Germinal center (tissue), 1 donor: ENCODE measurements at regions not wholly inside any gene's neighbourhood (a gene's known extent, or its start where the extent isn't known, plus 50 kb on each side); places are given as distances from the start of the nearest gene placed in this dataset.

Experiments
- DNase-seq: peaks from one replicate; pipeline ENCODE4 v3.0.0; 2012; ENCODE audit warnings: mixed read lengths, low spot score

- no peak for DNase-seq
Measured at GRCh38 chr7:41000042-41000441, 702.8 kb downstream of the INHBA start.

GRCh38 chr7:40996233-40996677, 706.6 kb downstream of the INHBA start:
- DNase-seq: no peak

GRCh38 chr7:40990841-40991240, 712.0 kb downstream of the INHBA start:
- no peak for DNase-seq

- DNase-seq: no peak
Measured at GRCh38 chr7:40987571-40987970, 715.3 kb downstream of the INHBA start.

- DNase-seq: no peak
Measured at GRCh38 chr7:40986351-40986873, 716.5 kb downstream of the INHBA start.

- no peak for DNase-seq
Measured at GRCh38 chr7:40983111-40983510, 719.8 kb downstream of the INHBA start.

DNA sequence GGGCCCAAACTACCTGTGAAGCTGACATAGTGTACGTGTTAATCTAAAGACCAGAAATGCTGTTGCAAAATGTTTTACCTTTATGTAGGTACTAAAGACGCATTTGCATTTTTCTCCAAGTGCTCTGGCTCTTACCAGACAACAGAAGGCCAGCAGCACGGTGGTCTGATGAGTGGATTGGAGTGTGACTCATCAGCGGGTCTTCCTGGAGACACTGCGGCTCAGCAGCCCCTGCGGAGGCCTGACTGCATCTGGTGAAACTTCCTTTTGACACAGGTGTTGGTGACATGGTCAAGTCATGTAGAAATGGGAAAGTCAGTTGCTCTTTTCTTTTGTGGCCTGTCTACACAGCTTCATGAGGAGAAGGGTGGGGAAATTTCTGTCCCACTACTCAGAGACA, 723.6 kb downstream of the INHBA start:
- DNase-seq: no peak

GRCh38 chr7:40978047-40978446, 724.8 kb downstream of the INHBA start:
- DNase-seq: no peak

- no peak for DNase-seq
Measured at GRCh38 chr7:40977533-40977932, 725.4 kb downstream of the INHBA start.

DNA sequence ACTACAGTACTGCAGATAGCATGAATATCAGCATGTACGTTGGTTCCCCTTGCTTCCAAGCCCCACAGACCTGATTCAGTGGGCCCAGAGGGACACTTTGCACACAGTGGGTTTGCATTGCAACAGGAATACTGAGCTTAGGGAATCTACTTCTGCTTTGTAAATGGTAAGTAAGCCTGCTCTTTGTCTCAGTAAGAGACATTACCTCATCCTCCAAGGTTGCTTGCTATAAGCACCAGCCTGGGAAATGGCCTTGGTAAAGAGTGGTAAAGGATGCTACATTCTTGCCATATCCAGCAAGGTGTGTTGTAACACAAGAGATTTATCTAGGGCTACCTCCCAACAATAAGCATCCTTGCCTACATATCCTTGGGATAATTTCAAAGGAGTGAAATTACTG, 730.5 kb downstream of the INHBA start:
- DNase-seq: no peak

GRCh38 chr7:40969641-40970040, 733.2 kb downstream of the INHBA start:
- DNase-seq: no peak

GRCh38 chr7:40966693-40967092, 736.2 kb downstream of the INHBA start:
- DNase-seq: no peak

DNA sequence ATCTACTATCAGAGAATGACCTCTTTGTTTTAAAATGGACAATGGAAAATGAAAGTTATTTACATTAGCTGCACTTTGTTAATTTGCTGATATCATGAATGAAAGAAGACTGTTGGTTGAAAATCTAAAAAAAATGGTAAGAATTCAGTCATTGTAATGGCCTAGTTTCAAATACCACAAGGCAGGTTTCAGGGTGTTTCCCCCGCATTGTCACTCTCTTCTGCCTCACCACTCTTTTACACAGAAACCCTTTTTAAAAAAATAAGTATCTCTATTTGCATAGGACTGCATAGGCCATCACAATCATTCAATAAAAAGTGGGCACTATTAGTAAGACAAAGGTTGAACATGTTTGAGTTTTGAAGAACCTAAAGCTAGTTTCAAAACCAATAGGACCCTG, 737.1 kb downstream of the INHBA start:
- peak; percentile 18 for DNase-seq

GRCh38 chr7:40965016-40965415, 737.9 kb downstream of the INHBA start:
- peak; percentile 64 for DNase-seq

DNA sequence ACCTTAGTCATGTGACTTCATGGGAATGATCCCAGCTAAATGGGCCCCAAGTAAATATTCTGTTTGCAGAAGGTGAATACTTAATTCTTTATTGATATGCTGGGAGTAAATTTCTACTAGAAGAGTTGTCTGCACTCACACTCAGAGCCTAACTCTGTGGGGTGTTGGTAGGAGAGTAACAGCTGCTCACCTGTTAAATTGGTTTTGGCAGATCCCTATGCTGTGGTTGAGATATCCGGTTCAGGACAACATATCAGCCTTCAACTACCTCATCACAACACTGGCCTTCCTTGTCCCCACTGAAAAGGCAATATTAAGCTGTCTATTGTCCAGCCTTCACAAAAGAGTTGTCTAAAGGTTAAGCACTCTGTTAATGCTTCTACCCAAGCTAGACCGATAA, 738.3 kb downstream of the INHBA start:
- peak; percentile 8 for DNase-seq

DNA sequence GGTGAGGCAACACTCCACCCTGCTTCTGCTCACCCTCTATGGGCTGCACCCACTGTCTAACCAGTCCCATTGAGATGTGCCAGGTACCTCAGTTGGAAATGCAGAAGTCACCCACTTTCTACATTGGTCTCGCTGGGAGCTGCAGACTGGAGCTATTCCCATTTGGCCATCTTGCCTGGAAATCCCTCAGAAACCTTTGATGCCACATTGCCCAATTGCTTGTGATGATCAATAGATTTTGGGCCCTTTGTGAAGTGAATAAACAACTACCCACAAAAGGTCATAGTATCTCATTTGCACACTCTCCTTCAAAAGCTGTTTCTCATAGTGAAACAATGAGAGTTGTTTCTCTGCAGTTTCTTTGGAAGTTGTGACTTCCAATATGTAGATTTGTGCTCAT, 742.9 kb downstream of the INHBA start:
- DNase-seq: no peak

GRCh38 chr7:40948239-40948638, 754.7 kb downstream of the INHBA start:
- no peak for DNase-seq

DNA sequence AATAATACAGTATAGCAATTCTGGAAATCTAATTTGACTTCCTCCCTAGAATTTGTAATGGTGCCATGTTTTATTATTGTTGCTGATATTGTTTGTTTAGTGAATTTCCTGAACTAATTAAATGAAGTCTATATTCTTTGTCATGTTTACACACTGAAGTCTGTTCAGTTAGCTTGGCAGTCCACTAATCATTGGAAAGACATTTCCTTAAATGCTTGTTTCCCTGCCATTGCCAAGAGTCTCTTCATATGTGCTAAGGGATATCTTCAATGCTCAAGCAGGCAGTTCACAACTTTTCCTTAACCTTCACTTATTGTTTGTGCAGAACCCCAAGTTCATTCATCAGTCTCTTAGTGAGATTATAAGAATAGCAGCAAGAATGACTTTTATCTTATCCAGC, 755.3 kb downstream of the INHBA start:
- no peak for DNase-seq

- no peak for DNase-seq
Measured at GRCh38 chr7:40946549-40946948, 756.3 kb downstream of the INHBA start.

DNA sequence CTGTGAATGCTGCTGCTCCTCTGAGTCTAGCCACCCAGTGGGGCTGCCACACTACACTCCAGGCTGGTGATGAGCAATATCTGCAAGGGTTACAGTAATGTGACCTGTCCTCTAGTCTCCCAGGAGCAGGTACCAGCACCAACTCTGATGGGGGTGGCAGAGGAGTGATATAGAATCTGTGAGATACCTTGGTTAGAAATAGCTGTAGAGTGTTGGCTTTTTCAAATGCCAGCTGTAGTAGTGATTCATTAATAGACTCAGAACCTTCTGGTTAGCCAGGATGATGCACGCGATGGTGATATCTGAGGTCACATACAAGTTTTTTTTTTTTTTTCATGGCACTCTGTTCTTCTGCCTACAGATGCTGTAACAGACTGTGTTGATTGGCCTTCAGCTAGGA, 757.1 kb downstream of the INHBA start:
- DNase-seq: no peak

GRCh38 chr7:40944981-40945585, 757.8 kb downstream of the INHBA start:
- no peak for DNase-seq

DNA sequence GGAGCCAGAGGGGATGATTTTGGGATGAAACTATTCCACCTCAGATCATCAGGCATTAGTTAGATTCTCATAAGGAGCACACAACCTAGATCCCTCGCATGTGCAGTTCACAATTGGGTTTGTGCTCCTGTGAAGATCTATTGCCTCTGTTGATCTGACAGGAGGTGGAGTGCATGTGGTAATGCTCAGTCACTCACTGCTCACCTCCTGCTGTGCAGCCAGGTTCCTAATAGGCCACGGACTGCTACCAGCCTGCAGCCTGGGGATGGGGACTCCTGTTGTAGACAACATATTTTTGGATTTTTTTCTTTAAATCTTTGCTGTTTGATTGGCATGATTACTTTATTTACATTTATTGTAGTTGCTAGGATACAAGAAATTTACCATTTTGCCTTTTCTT, 765.0 kb downstream of the INHBA start:
- DNase-seq: no peak

DNA sequence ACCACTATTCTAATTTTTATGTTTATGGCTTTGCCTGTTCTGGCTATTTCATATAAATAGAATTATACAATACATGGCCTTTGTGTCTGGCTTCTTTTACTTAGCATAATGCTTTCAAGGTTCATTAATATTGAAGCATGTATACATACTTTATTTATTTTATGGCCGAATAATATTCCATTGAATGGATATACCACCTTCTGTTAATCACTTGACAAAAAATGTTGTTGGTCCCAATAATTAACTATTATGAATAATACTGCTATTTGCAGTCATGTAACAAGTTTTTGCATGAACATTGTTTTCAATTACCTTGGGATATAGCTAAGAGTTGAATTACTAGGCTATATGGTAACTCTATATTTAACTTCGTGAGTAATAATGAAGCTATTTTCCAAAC, 767.5 kb downstream of the INHBA start:
- DNase-seq: no peak

DNA sequence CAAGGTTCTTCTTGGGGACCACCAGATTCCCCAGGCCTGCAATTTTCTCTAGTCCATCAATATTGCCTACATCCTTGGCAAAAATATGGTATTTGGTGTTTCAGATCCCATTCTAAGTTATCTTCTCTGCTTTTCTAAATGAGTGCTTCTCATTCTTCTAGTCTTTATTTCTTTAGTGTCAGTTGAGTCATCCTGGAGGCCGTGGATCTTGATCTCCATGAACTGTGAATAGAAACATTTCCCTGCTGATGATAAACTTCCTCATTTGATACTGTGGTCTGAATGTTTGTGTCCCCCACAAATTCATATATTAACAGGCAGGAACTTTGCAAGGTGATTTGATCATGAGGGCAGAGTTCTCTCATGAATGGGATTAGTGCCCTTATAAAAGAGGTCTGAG, 779.3 kb downstream of the INHBA start:
- no peak for DNase-seq

DNA sequence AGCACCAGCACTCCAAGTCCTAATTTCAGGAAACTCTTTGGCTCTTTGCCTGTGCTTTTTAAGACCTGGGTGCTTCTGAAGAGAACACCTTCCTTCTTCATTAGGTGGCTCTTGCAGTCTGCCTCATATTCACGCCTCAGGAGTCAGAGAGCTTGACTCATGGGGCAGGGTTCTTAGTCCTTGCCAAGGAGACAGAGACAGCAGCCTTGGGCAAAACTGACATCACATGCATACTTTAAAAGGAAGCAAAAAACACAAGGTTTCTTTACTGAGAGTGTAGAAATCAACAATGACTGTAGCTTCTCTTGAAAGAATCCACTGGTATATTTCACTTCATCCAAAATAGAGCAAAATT, 780.6 kb downstream of the INHBA start:
- DNase-seq: no peak
